Breast epithelium (tissue), 3 donors: ENCODE measurements at regions not wholly inside any gene's neighbourhood (a gene's known extent, or its start where the extent isn't known, plus 50 kb on each side); places are given as distances from the start of the nearest gene placed in this dataset.

Experiments
- POLR2A ChIP-seq: fragments of 450-650 bp; IDR thresholded peaks from one replicate; pipeline ENCODE4 v1.6.1; 2016; ENCODE audit warnings: antibody characterized with exemption, mild to moderate bottlenecking, moderate library complexity
- POLR2AphosphoS5 ChIP-seq, 3 donors: sonication (generic); formaldehyde crosslinking; IDR thresholded peaks; one replicate each; pipeline ENCODE4 v1.6.1; 2017; ENCODE audit warnings: antibody characterized with exemption in 3 of 3
- TF ChIP-seq, protein P1 (sequence below), 3 donors: fragments of 450-650 bp; IDR thresholded peaks; one replicate each; pipeline ENCODE4 v1.5.1; 2016 to 2017; ENCODE audit warnings: antibody characterized with exemption in 3 of 3, mild to moderate bottlenecking in 3 of 3, moderate library complexity in 3 of 3

- TF ChIP-seq, protein P1, sequence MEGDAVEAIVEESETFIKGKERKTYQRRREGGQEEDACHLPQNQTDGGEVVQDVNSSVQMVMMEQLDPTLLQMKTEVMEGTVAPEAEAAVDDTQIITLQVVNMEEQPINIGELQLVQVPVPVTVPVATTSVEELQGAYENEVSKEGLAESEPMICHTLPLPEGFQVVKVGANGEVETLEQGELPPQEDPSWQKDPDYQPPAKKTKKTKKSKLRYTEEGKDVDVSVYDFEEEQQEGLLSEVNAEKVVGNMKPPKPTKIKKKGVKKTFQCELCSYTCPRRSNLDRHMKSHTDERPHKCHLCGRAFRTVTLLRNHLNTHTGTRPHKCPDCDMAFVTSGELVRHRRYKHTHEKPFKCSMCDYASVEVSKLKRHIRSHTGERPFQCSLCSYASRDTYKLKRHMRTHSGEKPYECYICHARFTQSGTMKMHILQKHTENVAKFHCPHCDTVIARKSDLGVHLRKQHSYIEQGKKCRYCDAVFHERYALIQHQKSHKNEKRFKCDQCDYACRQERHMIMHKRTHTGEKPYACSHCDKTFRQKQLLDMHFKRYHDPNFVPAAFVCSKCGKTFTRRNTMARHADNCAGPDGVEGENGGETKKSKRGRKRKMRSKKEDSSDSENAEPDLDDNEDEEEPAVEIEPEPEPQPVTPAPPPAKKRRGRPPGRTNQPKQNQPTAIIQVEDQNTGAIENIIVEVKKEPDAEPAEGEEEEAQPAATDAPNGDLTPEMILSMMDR (IDR thresholded peaks at IDR 0.05) = no peak
- TF ChIP-seq POLR2A = no peak
- TF ChIP-seq POLR2AphosphoS5 (IDR thresholded peaks at IDR 0.05) = no peak
These were observed 379.1 kb upstream of the GRID2 start for GRCh38 chr4:91924625-91925024.
